Neural cell (in vitro differentiated cells): ENCODE measurements at regions not wholly inside any gene's neighbourhood (a gene's known extent, or its start where the extent isn't known, plus 50 kb on each side); places are given as distances from the start of the nearest gene placed in this dataset.
A peak's percentile ranks its signal among the peaks of the same experiment; 100 is the strongest.

Experiments used
- H2AFZ ChIP-seq: fragments of 200-600, 300-800 bp; sonication (generic), shearing (Covaris generic); 2 replicates; pipeline ENCODE4 v1.6.0; 2014; ENCODE audit warnings: low read depth, mild to moderate bottlenecking, antibody characterized with exemption, low read length, moderate library complexity
- H3F3A ChIP-seq: fragments of 200-600 bp; shearing (Covaris generic); 2 replicates; pipeline ENCODE4 v1.6.1; 2016; ENCODE audit warnings: mild to moderate bottlenecking, moderate library complexity, mixed read lengths, antibody characterized with exemption, low read length; ENCODE audit not compliant: insufficient read depth, poor library complexity, severe bottlenecking
- H3K27ac ChIP-seq: fragments of 200-600, 300-800 bp; sonication (generic), shearing (Covaris generic); 2 replicates; pipeline ENCODE4 v1.5.1; 2014; ENCODE audit warnings: mild to moderate bottlenecking, low read length, moderate library complexity
- H3K27me3 ChIP-seq: fragments of 300-800, 200-600 bp; sonication (generic), shearing (Covaris generic); 2 replicates; pipeline ENCODE4 v1.6.0; 2014; ENCODE audit warnings: mild to moderate bottlenecking, low read depth, low read length, moderate library complexity; ENCODE audit not compliant: insufficient read depth
- H3K36me3 ChIP-seq: fragments of 300-800, 200-600 bp; sonication (generic), shearing (Covaris generic); 2 replicates; pipeline ENCODE4 v1.5.1; 2014; ENCODE audit warnings: mild to moderate bottlenecking, antibody characterized with exemption, low read length, moderate library complexity; ENCODE audit not compliant: insufficient read depth
- H3K4me2 ChIP-seq: fragments of 300-800, 200-600 bp; sonication (generic), shearing (Covaris generic); 2 replicates; pipeline ENCODE4 v1.6.0; 2014; ENCODE audit warnings: mild to moderate bottlenecking, low read length
- H3K4me3 ChIP-seq: fragments of 300-800, 200-600 bp; sonication (generic), shearing (Covaris generic); 2 replicates; pipeline ENCODE4 v1.5.1; 2014; ENCODE audit warnings: mild to moderate bottlenecking, low read length, moderate library complexity
- H3K79me2 ChIP-seq: fragments of 200-600 bp; shearing (Covaris generic); replicated peaks from 2 replicates; pipeline ENCODE4 v1.6.0; 2014; ENCODE audit warnings: mild to moderate bottlenecking, low read length, moderate library complexity; ENCODE audit not compliant: insufficient read depth
- H3K9ac ChIP-seq: fragments of 300-800, 200-600 bp; sonication (generic), shearing (Covaris generic); 2 replicates; pipeline ENCODE4 v1.6.1; 2016; ENCODE audit warnings: mild to moderate bottlenecking, low read length, mixed read lengths
- H3K9me2 ChIP-seq: fragments of 200-600 bp; shearing (Covaris generic); 2 replicates; pipeline ENCODE4 v1.6.1; 2016; ENCODE audit warnings: mild to moderate bottlenecking, low read length, mixed read lengths; ENCODE audit not compliant: insufficient read depth
- H3K9me3 ChIP-seq: fragments of 200-600, 300-800 bp; sonication (generic), shearing (Covaris generic); 2 replicates; pipeline ENCODE4 v1.6.1; 2016; ENCODE audit warnings: mild to moderate bottlenecking, mixed run types, low read length, moderate library complexity, mixed read lengths
- H4K20me1 ChIP-seq: fragments of 200-600 bp; shearing (Covaris generic); 2 replicates; pipeline ENCODE4 v1.6.1; 2016; ENCODE audit warnings: mild to moderate bottlenecking, mixed run types; ENCODE audit not compliant: insufficient read depth
- EP300 ChIP-seq: fragments of 450-650 bp; conservative IDR thresholded peaks from 2 replicates; pipeline ENCODE4 v1.6.1; 2014; ENCODE audit warnings: antibody characterized with exemption, mild to moderate bottlenecking, moderate library complexity; ENCODE audit not compliant: poor library complexity, severe bottlenecking
- EZH2 ChIP-seq: fragments of 200-600, 300-800 bp; shearing (Covaris generic), sonication (generic); IDR thresholded peaks from 2 replicates; pipeline ENCODE4 v1.6.1; 2014; ENCODE audit warnings: antibody characterized with exemption, low read length, borderline replicate concordance, mild to moderate bottlenecking; ENCODE audit not compliant: insufficient read depth, poor library complexity, severe bottlenecking
- MXI1 ChIP-seq: fragments of 450-650 bp; conservative IDR thresholded peaks from 2 replicates; pipeline ENCODE4 v1.6.1; 2014; ENCODE audit warnings: antibody characterized with exemption, mild to moderate bottlenecking; ENCODE audit not compliant: poor library complexity, severe bottlenecking
- POLR2AphosphoS5 ChIP-seq: IDR thresholded peaks from 2 replicates; pipeline ENCODE4 v1.6.1; 2012
- RAD21 ChIP-seq: fragments of 450-650 bp; conservative IDR thresholded peaks from 2 replicates; pipeline ENCODE4 v1.6.1; 2014; ENCODE audit warnings: antibody characterized with exemption, mild to moderate bottlenecking, moderate library complexity
- SMC3 ChIP-seq: fragments of 450-650 bp; conservative IDR thresholded peaks from 2 replicates; pipeline ENCODE4 v1.6.1; 2014; ENCODE audit warnings: antibody characterized with exemption, mild to moderate bottlenecking, moderate library complexity; ENCODE audit not compliant: poor library complexity
- TAF1 ChIP-seq: IDR thresholded peaks from 2 replicates; pipeline ENCODE4 v1.6.1; 2012; ENCODE audit warnings: low read depth
- TF ChIP-seq, protein P1 (sequence below): IDR thresholded peaks from 2 replicates; pipeline ENCODE4 v1.6.1; 2012; ENCODE audit warnings: borderline replicate concordance
- TF ChIP-seq, protein P2 (sequence below): fragments of 450-650 bp; IDR thresholded peaks from 2 replicates; pipeline ENCODE4 v1.5.1; 2014; ENCODE audit warnings: antibody characterized with exemption, mild to moderate bottlenecking, moderate library complexity; ENCODE audit not compliant: poor library complexity, severe bottlenecking

DNA sequence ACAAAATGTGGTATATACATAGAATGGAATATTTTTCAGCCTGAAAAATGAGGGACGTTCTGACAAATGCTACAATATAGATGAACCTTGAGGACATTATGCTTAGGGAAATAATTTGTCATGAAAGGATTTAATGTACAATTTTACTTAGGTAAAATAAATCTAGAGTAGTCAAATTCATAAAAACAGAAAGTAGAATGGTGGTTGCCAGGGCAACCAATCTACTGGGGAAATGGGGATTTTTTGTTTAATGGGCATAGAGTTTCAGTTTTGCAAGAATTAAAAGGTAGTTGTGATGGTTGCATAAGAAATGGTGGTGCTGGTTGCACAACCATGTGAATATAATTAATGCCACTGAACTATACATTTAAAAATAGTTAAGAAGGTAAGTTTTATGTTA is 296.0 kb upstream of the SP4 start:
- Histone ChIP-seq H3K9me3 (no peaks in the 10 kb centered on the region), H3K79me2 (no peaks in the 10 kb centered on the region), H3K9me2 (no peaks in the 10 kb centered on the region), H3K27me3 (no peaks in the 10 kb centered on the region), H3K4me3 (no peak overlapping the region), H3K9ac (no peak overlapping the region), H2AFZ (no peak overlapping the region), H3F3A (peaks cover 5% of the 10 kb centered on the region), H3K4me2 (no peak overlapping the region), H4K20me1 (no peaks in the 10 kb centered on the region), H3K27ac (no peak overlapping the region), H3K36me3 (no peaks in the 10 kb centered on the region)
- TF ChIP-seq SMC3, result no peak
- no peak for TF ChIP-seq RAD21
- no peak for TF ChIP-seq TAF1
- TF ChIP-seq, protein P1, sequence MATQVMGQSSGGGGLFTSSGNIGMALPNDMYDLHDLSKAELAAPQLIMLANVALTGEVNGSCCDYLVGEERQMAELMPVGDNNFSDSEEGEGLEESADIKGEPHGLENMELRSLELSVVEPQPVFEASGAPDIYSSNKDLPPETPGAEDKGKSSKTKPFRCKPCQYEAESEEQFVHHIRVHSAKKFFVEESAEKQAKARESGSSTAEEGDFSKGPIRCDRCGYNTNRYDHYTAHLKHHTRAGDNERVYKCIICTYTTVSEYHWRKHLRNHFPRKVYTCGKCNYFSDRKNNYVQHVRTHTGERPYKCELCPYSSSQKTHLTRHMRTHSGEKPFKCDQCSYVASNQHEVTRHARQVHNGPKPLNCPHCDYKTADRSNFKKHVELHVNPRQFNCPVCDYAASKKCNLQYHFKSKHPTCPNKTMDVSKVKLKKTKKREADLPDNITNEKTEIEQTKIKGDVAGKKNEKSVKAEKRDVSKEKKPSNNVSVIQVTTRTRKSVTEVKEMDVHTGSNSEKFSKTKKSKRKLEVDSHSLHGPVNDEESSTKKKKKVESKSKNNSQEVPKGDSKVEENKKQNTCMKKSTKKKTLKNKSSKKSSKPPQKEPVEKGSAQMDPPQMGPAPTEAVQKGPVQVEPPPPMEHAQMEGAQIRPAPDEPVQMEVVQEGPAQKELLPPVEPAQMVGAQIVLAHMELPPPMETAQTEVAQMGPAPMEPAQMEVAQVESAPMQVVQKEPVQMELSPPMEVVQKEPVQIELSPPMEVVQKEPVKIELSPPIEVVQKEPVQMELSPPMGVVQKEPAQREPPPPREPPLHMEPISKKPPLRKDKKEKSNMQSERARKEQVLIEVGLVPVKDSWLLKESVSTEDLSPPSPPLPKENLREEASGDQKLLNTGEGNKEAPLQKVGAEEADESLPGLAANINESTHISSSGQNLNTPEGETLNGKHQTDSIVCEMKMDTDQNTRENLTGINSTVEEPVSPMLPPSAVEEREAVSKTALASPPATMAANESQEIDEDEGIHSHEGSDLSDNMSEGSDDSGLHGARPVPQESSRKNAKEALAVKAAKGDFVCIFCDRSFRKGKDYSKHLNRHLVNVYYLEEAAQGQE, result no peak
- TF ChIP-seq EP300, result no peak
- TF ChIP-seq EZH2, result no peak
- no peak for TF ChIP-seq POLR2AphosphoS5
- no peak for TF ChIP-seq MXI1
- TF ChIP-seq, protein P2, sequence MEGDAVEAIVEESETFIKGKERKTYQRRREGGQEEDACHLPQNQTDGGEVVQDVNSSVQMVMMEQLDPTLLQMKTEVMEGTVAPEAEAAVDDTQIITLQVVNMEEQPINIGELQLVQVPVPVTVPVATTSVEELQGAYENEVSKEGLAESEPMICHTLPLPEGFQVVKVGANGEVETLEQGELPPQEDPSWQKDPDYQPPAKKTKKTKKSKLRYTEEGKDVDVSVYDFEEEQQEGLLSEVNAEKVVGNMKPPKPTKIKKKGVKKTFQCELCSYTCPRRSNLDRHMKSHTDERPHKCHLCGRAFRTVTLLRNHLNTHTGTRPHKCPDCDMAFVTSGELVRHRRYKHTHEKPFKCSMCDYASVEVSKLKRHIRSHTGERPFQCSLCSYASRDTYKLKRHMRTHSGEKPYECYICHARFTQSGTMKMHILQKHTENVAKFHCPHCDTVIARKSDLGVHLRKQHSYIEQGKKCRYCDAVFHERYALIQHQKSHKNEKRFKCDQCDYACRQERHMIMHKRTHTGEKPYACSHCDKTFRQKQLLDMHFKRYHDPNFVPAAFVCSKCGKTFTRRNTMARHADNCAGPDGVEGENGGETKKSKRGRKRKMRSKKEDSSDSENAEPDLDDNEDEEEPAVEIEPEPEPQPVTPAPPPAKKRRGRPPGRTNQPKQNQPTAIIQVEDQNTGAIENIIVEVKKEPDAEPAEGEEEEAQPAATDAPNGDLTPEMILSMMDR, result no peak

GRCh38 chr7:21134631-21135030 is 293.3 kb upstream of the SP4 start:
- TF ChIP-seq EP300, result peak; percentile 26
- no peak for TF ChIP-seq EZH2
- no peak for TF ChIP-seq MXI1
- TF ChIP-seq POLR2AphosphoS5, result peak; percentile 63

More at GRCh38 chr7:21134631-21135030, 293.3 kb upstream of the SP4 start:
- Histone ChIP-seq H3F3A (no peaks in the 10 kb centered on the region), H3K9me3 (no peaks in the 10 kb centered on the region), H4K20me1 (no peaks in the 10 kb centered on the region), H3K4me3 (no peak overlapping the region), H2AFZ (no peak overlapping the region), H3K27ac (peak overlapping the region; percentile 14), H3K9me2 (no peaks in the 10 kb centered on the region), H3K27me3 (no peaks in the 10 kb centered on the region), H3K9ac (no peak overlapping the region), H3K4me2 (no peak overlapping the region), H3K79me2 (no peaks in the 10 kb centered on the region), H3K36me3 (no peaks in the 10 kb centered on the region)
